WI38 (cell line): ENCODE measurements at regions not wholly inside any gene's neighbourhood (a gene's known extent, or its start where the extent isn't known, plus 50 kb on each side); places are given as distances from the start of the nearest gene placed in this dataset.

ENCODE experiments used
- H3K4me3 ChIP-seq: 2 replicates; pipeline ENCODE4 v1.5.1; 2011; ENCODE audit warnings: low read depth, mild to moderate bottlenecking, control low read depth, low read length
- TF ChIP-seq, protein P1 (sequence below): IDR thresholded peaks from 2 replicates; pipeline ENCODE4 v1.5.1; 2012; ENCODE audit warnings: low read depth, mild to moderate bottlenecking, control low read depth, low read length

GRCh38 chr4:100649417-100649816 is 131.6 kb upstream of the EMCN start:
- TF ChIP-seq, protein P1, sequence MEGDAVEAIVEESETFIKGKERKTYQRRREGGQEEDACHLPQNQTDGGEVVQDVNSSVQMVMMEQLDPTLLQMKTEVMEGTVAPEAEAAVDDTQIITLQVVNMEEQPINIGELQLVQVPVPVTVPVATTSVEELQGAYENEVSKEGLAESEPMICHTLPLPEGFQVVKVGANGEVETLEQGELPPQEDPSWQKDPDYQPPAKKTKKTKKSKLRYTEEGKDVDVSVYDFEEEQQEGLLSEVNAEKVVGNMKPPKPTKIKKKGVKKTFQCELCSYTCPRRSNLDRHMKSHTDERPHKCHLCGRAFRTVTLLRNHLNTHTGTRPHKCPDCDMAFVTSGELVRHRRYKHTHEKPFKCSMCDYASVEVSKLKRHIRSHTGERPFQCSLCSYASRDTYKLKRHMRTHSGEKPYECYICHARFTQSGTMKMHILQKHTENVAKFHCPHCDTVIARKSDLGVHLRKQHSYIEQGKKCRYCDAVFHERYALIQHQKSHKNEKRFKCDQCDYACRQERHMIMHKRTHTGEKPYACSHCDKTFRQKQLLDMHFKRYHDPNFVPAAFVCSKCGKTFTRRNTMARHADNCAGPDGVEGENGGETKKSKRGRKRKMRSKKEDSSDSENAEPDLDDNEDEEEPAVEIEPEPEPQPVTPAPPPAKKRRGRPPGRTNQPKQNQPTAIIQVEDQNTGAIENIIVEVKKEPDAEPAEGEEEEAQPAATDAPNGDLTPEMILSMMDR, result no peak
- no peak overlapping the region for H3K4me3 ChIP-seq

DNA sequence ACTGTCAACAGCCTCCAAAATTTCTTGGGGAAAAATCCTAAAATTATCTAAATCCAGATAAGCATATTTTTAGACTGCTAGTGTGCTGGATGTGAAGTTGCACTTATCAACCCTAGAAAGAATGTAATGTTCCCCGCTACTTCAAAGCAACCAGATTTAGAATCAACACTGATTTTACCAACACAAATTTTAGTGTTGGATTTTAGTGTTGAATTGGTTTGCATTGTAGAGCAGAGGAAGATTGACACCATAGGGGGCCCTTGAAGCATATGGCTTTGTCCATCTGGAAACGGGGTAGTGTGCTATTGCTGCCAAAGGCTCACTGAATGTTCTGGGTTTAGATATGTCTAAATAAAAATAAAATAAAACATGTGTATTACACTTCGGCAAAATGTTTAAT is 126.3 kb upstream of the EMCN start:
- H3K4me3 ChIP-seq, result no peak overlapping the region
- TF ChIP-seq, protein P1, result no peak

DNA sequence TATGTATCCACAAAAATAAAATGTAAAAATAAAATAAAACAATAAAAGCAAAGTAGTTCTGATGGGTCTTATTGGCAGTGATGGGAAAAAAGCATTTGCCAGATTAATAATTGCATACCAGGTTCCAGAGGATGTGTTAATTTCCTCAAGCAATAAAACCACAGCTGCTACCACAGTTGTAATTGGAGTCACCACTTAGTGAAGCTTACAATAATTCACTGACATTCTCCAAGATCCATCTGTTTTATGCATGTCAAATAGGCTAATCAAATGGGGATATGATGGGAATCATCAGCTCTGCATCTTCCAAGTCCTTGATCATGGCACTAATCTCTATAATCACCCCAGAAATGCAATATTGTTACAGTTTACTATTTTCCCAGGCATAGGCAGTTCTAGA is 123.5 kb upstream of the EMCN start:
- TF ChIP-seq, protein P1, result no peak
- H3K4me3 ChIP-seq, result no peak overlapping the region

- TF ChIP-seq, protein P1, result no peak
These were observed 118.1 kb upstream of the EMCN start for GRCh38 chr4:100635899-100636298.

GRCh38 chr4:100633269-100633668 is 115.4 kb upstream of the EMCN start:
- H3K4me3 ChIP-seq, result no peak overlapping the region
- TF ChIP-seq, protein P1, result no peak

More at GRCh38 chr4:100635899-100636298, 118.1 kb upstream of the EMCN start:
- no peak overlapping the region for H3K4me3 ChIP-seq

DNA sequence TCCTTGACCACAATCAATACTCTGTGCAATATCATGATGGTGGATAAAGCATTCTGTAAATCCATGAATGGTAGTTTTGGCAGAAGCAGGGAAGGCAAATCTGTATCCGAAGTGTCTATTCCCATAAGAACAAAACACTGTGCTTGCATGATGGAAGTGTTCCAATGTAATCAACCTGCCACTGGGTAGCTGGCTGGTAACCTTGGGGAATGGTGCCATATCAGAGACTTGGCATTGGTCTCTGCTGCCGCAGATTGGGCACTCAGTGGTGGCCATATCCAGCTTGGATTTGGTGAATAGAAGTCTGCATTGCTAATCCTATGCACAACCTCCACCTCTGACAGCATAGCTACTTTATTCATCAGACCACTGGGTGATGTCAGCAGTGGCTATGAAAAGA is 114.3 kb upstream of the EMCN start:
- no peak overlapping the region for H3K4me3 ChIP-seq
- TF ChIP-seq, protein P1, result no peak

DNA sequence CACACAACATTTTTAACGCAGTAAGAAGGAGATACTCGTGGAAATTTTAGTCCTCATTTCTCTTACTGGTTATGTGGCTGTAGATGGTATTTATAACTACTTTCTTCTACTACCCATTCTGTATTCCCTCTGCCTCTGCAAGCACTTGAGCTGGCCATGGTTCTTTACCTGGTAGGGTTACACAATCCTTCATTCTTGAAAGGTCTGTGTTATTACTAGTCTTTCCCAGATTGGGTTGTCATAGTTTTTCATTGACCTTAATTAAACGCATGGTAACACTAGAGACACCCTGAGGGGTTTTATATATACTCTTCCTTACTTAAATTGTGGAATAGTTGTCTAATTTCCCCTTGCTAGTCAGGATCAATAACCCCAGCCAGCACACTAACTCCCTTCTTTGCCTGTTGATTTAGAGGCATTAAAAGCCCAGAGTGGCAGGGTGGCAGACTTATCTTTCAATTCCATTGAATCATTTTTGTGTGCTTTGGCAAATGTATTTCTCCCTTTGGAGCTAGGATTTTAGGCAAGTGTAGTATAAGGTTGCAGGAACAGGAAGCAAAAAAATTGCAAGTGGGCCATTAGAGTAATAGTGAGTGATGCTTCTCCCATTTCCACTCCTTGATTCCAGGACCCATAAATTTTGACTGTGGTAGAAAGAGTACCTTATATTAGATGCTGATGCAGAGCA is 113.6 kb upstream of the EMCN start:
- TF ChIP-seq, protein P1, result no peak
- no peak overlapping the region for H3K4me3 ChIP-seq
